Calu3 (cell line): ENCODE measurements at regions not wholly inside any gene's neighbourhood (a gene's known extent, or its start where the extent isn't known, plus 50 kb on each side); places are given as distances from the start of the nearest gene placed in this dataset.
"Not testable (repeated sequence)": the region's sequence is repeated elsewhere in the genome, so short reads cannot be mapped to it uniquely, and the experiment has no call there.

Experiments
- BruUV-seq: library from RNA; stranded (reverse); fragments of 400-500 nt; replicated peaks from 2 replicates; lab custom pipeline; 2021; lab: Mats Ljungman, UMichigan
- CTCF ChIA-PET: fragments of 300-600 bp; sonication (Branson Sonifier 250); formaldehyde crosslinking; loops from one replicate; lab custom pipeline; 2022; ENCODE audit warnings: antibody characterized with exemption; lab: Charles Lee
- DNase-seq: peaks from one replicate; pipeline ENCODE4 v3.0.0; 2022
- H3K27ac Mint-ChIP-seq: one replicate; pipeline ENCODE4 v1.8.0; 2022; ENCODE audit warnings: mixed read lengths; ENCODE audit not compliant: unreplicated experiment
- H3K27me3 Mint-ChIP-seq: one replicate; pipeline ENCODE4 v1.8.0; 2022; ENCODE audit warnings: mixed read lengths; ENCODE audit not compliant: unreplicated experiment
- H3K36me3 Mint-ChIP-seq: one replicate; pipeline ENCODE4 v1.8.0; 2022; ENCODE audit warnings: mild to moderate bottlenecking, moderate library complexity, mixed read lengths; ENCODE audit not compliant: insufficient read depth, unreplicated experiment
- H3K4me1 Mint-ChIP-seq: one replicate; pipeline ENCODE4 v1.8.0; 2022; ENCODE audit warnings: mild to moderate bottlenecking, low read depth, mixed read lengths; ENCODE audit not compliant: unreplicated experiment
- H3K4me3 Mint-ChIP-seq: one replicate; pipeline ENCODE4 v1.8.0; 2022; ENCODE audit warnings: mild to moderate bottlenecking, low read depth, moderate library complexity, mixed read lengths; ENCODE audit not compliant: unreplicated experiment
- H3K9me3 Mint-ChIP-seq: one replicate; pipeline ENCODE4 v1.8.0; 2022; ENCODE audit warnings: low read depth, mixed read lengths; ENCODE audit not compliant: unreplicated experiment
- intact Hi-C: fragments of 100-400 bp; cut with micrococcal nuclease; formaldehyde crosslinking; loops from one replicate; pipeline ENCODE4 v1.10.0; 2022; ENCODE audit not compliant: unreplicated experiment
- TF ChIP-seq, protein P1 (sequence below): fragments of 200-600 bp; IDR thresholded peaks from one replicate; pipeline ENCODE4 v1.8.0; 2022; ENCODE audit warnings: antibody characterized with exemption; ENCODE audit not compliant: unreplicated experiment

DNA sequence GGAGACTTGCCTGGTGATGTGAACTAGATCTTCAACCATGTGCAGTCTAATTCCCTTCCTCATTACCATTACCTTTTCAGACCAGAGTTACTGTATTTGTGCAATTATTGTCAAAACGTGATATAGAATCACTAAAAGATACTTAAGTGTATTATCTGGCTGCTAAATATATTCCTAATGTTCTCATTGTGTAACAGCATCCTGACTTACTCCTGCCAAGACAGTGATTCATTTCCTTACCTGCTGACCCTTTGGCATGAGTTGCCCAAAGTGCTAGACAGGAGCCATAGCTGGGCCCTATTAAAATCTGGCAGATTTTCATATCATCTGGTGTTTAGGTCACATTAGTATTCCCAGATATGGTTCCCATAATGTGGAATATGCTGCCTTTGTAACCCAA is 598.3 kb upstream of the CAMK1G start:
- Mint-ChIP-seq H3K27me3 (no peaks in the 10 kb centered on the region), H3K9me3 (peaks cover 2% of the 10 kb centered on the region), H3K4me1 (peaks cover 11% of the 10 kb centered on the region), H3K27ac (no peak overlapping the region), H3K4me3 (no peak overlapping the region), H3K36me3 (peaks cover 5% of the 10 kb centered on the region)
- CTCF ChIA-PET = no interaction called here
- intact Hi-C loops = no loop called here
- TF ChIP-seq, protein P1, sequence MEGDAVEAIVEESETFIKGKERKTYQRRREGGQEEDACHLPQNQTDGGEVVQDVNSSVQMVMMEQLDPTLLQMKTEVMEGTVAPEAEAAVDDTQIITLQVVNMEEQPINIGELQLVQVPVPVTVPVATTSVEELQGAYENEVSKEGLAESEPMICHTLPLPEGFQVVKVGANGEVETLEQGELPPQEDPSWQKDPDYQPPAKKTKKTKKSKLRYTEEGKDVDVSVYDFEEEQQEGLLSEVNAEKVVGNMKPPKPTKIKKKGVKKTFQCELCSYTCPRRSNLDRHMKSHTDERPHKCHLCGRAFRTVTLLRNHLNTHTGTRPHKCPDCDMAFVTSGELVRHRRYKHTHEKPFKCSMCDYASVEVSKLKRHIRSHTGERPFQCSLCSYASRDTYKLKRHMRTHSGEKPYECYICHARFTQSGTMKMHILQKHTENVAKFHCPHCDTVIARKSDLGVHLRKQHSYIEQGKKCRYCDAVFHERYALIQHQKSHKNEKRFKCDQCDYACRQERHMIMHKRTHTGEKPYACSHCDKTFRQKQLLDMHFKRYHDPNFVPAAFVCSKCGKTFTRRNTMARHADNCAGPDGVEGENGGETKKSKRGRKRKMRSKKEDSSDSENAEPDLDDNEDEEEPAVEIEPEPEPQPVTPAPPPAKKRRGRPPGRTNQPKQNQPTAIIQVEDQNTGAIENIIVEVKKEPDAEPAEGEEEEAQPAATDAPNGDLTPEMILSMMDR = no peak
- no TSS peak for BruUV-seq
- DNase-seq = no peak

DNA sequence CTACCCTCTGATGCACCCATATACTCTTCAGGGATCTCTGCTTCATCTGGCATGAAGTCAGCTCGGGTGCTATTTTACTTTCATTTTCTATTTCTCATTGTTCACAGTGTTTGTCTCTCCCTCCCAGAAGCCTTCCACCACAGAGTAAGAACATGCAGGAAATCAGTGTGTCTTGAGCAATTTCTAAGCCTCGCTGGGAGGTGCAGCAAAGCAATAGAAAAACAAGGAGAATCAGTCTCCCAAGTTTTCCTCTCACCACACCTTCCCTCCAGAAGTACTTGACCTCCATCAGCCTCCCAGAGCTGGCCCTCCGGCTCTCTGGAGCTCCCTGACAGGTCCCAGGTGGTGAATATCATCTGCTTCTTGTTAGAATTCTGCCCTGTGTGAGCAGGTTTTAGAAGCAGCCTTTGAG is 594.7 kb upstream of the CAMK1G start:
- Mint-ChIP-seq H3K36me3 (peaks cover 5% of the 10 kb centered on the region), H3K27ac (peak overlapping the region; percentile 71), H3K4me1 (peaks cover 11% of the 10 kb centered on the region), H3K4me3 (peak overlapping the region; percentile 71), H3K27me3 (no peaks in the 10 kb centered on the region), H3K9me3 (peaks cover 8% of the 10 kb centered on the region)
- CTCF ChIA-PET = interaction anchor here (0.6 to 1.3 kb wide), 2 partner anchors 21 to 50 kb away, joined by 3 read pairs; no protein-coding TSS in a partner anchor
- intact Hi-C loops = no loop called here
- DNase-seq = peak; percentile 19
- TF ChIP-seq, protein P1 = no peak
- BruUV-seq = no TSS peak

DNA sequence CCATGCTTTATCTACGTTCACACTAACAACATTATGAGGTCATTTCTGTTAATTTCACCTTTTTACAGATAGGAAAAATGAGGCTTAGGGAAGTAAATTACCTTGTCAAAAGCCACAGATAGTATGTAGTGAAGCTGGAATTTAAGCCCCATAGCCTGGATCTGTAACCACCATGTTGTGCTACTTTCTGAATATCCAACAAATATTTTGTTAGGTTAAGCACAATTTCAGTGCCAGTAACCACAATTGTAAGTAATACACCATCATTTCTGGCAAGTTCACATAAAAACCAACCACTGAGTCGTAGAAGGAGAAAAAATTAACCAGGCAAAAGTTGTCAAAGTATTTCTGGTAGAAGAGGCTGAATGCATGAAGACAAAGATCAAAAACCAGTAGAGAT is 593.1 kb upstream of the CAMK1G start:
- no peak overlapping the region for H3K27ac Mint-ChIP-seq
- H3K36me3 Mint-ChIP-seq = peaks cover 5% of the 10 kb centered on the region
- no peak for DNase-seq
- no peak overlapping the region for H3K4me3 Mint-ChIP-seq
- intact Hi-C loops = no loop called here
- TF ChIP-seq, protein P1 = no peak
- no peaks in the 10 kb centered on the region for H3K27me3 Mint-ChIP-seq
- H3K4me1 Mint-ChIP-seq = peaks cover 11% of the 10 kb centered on the region
- CTCF ChIA-PET = no interaction called here
- no TSS peak for BruUV-seq
- peaks cover 11% of the 10 kb centered on the region for H3K9me3 Mint-ChIP-seq

DNA sequence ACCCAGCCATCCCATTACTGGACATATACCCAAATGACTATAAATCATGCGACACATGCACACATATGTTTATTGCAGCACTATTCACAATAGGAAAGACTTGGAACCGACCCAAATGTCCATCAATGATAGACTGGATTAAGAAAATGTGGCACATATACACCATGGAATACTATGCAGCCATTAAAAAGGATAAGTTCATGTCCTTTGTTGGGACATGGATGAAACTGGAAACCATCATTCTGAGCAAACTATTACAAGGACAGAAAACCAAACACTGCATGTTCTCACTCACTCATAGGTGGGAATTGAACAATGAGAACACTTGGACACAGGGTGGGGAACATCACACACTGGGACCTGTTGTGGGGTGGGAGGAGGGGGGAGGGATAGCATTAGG is 586.5 kb upstream of the CAMK1G start:
- H3K27me3 Mint-ChIP-seq, H3K9me3 Mint-ChIP-seq, BruUV-seq, intact Hi-C loops, DNase-seq, H3K27ac Mint-ChIP-seq, H3K4me1 Mint-ChIP-seq, H3K4me3 Mint-ChIP-seq, CTCF ChIA-PET, H3K36me3 Mint-ChIP-seq: not testable (repeated sequence)

DNA sequence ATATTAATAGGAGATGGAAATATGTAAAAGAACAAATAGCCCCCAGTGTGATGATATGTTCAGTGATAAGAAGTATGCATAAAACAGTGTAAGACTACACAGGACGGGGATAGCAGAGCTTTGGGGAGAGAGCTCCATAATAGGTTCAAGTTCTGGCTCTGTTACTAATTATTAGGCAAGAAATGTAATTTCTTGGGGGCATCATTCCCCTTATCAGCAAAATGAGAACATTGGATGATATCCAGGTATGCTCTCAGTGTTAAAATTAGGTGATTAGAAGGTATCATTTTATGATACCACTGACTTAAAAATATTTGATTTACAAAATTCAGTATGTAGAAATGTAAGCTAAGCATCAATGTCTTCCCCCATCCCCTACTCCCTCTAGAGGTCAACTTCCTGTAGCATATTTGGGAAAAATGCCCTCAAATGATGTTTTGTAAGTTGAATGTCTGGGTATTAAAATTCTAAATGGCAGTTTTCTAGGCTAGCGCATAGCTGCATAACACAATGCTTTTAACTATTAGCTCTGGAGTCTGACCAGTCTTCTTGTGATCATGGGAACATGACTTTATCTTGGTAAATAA is 585.7 kb upstream of the CAMK1G start:
- CTCF ChIA-PET = no interaction called here
- TF ChIP-seq, protein P1 = peak; percentile 22
- no peak for DNase-seq
- no TSS peak for BruUV-seq
- Mint-ChIP-seq H3K4me3 (no peak overlapping the region), H3K9me3 (peaks cover 7% of the 10 kb centered on the region), H3K27ac (no peak overlapping the region), H3K4me1 (no peaks in the 10 kb centered on the region), H3K36me3 (no peaks in the 10 kb centered on the region), H3K27me3 (no peaks in the 10 kb centered on the region)
- intact Hi-C loops = no loop called here
